DMS 273 (cell line): ENCODE measurements at regions not wholly inside any gene's neighbourhood (a gene's known extent, or its start where the extent isn't known, plus 50 kb on each side); places are given as distances from the start of the nearest gene placed in this dataset.
A peak's percentile ranks its signal among the peaks of the same experiment; 100 is the strongest.
"Not testable (repeated sequence)": the region's sequence is repeated elsewhere in the genome, so short reads cannot be mapped to it uniquely, and the experiment has no call there.

Source experiments
- DNase-seq: peaks from one replicate; lab custom pipeline; 2025; ENCODE audit not compliant: unreplicated experiment; lab: John Stamatoyannopoulos, UW

DNA sequence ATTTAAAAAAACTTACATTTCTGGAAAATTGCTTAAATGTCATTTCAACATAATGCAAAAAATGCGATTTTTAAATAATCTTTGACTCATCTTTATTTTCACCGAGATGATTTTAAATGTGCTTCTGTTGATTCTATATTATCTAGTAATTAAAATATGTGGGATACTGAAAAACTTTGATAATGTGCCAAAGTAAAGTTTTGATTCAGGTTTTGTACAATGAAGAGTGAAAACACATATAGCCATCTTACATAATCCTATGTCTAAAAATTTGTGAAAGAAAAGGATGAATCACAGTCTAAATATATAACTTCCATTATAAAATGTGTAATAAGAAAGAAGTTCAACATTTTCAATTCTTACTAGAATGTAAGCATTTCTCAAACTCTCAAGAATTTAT, 204.3 kb upstream of the ZC3H15 start:
- no peak for DNase-seq

DNA sequence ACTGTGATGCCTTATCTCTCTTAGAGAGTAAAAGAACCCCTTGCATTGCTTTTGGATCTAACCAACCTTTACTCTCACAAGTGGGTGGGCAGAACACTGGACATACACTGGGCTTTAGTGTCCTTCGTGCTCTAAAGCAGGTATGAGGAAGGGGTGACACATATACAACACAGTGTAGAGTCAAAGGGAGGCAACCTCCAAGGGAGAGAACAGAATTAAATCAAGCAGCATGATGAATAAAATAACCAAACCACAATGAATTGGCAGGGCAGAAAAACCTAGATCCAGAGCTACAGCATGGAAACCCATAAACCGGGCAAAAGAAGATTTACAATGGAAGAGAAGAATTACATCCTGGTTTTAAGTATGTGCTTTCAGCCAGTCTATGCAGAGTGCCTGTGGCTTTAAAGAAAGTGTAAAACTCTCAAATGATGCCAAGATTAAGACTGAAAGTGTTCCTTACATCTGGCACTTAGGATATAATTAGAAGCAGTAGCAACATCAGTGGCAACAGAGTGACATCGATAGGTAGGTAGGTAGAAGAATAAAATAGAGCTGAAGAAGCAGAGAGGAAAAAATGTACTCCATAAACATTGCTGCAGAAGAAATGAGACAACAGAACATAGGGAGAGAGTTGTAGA, 191.7 kb upstream of the ZC3H15 start:
- DNase-seq, result no peak

DNA sequence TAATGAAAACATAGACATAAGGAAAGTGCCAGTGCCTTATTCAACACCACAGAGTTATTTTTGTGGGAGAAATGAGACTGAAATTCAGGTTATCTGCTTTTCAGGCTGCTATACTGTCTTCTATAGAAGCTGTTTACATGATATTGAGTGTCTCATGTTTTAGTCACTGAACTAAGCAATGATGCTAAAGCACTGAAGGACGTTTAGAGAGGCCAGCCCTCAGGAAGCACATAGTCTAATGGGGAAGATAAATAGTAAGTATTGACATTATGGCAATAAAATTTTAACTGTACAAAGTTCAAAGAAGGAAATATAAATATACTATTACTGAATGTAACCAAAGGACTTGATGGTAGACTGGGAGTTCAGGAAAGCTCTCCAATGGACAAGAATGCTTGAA, 186.4 kb upstream of the ZC3H15 start:
- DNase-seq, result no peak

DNA sequence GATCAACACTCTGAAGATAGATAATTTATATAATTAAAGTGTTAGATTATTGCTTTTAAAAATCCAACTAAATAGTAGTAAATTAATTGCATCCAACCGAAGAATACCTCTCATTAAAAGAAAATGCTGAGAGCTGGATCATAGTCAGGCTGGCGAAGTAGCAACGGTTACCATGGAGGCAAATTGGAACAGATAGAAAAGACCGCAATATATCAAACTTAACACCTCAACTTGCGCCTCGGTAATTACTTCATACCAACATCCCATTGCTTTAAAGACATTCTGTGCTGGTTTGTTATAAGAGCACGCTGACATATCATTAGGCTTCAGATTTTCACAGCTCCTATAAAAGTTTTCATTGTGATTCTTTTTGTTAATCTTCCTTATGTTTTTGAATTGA, 183.8 kb upstream of the ZC3H15 start:
- no peak for DNase-seq

DNA sequence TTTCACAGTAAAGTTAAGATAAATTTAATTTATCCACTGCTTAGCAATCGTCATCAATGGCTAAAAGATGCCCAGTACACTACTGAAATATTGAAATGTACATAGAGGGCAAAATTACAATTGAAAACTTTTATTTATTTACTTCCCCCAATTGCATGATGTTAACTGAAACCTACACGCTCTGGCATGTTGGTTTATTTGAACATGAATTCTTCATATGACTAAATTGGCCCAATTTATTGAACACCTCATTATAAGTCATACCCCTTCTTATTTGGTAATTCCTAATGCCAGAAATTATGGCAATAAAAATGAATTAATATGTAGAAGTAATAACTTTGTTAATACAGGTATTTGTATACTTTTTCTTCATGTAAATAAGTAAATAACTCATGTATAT, 183.0 kb upstream of the ZC3H15 start:
- no peak for DNase-seq

DNA sequence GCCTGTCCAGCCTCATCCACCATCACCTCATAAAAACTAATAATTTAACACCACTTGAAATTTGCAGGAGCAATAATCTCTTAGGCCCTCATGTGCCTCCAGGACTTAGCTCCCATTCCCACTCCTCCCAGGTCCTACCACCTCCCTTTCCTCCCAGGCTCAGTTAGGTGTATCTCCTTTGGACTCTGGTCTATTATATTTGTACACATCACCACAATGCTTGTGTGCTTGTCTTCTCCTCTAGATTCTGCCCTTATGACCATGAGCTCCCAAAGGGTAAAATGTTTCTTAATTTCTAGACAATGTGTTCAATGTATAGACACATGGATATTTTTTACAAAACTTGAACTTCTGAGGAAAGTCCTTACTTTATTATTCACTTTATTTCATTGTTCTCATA, 182.0 kb upstream of the ZC3H15 start:
- DNase-seq, result no peak

DNA sequence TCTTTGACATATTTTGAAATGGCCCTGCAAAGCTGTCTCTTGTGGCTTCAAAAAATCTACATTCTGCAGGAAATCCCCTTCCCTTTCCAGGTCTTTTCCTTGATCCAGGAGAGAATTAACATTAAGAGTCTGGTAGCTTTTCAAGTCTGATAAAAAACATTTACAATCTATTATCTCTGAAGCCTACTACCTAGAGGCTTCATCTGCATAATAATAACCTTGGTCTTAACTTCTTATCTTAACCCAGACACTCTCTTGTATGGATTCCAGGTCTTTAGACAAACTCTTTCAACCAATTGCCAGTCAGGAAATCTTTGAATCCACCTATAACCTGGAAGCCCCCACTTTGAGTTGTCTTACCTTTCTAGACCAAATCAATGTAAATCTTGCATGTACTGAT, 179.3 kb upstream of the ZC3H15 start:
- DNase-seq, result no peak

DNA sequence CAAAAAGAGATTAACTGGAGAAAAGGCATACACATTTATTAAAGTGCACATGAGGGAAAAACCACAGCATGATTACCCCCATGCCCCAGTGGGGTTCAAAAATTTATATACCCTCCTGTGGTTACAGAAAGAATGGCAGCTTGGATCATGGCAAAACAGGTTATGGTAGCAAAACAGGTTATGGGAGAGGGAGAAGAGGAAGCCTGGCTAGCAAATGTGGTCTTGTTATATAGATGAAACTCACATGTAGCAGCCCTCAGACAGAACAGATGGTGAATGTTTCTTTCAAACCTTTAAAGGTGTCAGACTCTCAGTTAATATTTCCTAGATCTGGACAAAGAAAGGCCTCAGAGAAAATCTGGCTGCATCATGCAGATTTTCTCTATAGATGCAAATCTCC, 178.2 kb upstream of the ZC3H15 start:
- peak; percentile 21 for DNase-seq

DNA sequence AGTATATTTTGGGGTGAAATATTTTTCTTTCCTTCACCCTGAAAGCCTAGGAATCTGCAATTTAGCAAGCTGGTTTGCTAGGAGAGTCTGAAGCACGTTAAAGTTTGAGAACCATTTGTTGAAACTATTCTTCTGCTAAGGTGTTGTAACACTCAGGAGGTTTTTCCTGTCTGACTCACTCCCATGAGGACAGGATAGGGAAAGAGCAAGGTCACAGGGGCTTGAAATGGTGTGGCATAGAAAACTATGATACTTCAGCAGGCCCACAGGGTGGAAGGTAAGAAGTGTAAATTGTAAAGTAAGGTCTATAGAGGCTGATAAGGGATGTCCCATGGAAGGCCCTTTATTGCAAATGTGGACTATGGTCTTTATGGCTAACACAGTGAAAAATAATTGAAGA, 177.7 kb upstream of the ZC3H15 start:
- DNase-seq, result no peak

DNA sequence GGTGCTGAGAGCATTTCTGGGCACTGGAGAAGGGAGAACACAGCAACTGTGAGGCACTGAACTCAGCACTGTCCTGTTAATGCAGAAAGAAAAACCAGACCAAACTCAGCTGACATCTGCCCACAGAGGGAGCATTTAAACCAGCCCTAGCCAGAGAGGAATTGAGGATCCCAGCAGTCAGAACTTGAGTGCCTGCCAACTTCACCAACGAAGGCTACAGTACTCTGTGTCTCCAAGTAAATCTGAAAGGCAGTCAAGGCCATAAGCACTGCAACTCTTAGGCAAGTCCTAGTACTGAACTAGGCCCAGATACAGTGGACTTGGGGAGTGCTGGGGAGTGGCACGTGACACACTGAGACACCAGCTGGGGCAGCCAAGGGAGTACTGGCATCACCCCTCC, 176.2 kb upstream of the ZC3H15 start:
- DNase-seq, result peak; percentile 55

DNA sequence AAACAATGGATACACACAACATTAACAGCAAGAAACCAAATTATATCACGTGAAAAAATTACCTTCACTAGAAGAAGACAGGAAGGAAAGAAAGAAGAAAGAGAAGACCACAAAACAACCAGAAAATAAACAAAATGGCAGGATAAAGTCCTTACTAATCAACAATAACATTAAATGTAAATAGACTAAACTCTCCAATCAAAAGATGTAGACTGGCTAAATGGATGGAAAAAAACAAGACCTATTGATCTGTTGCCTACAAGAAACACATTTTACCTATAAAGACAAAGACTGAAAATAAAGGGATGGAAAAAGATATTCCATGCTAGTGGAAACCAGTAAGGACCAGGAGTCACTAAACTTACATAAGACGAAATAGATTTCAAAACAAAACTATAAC, 167.0 kb upstream of the ZC3H15 start:
- DNase-seq, result no peak

DNA sequence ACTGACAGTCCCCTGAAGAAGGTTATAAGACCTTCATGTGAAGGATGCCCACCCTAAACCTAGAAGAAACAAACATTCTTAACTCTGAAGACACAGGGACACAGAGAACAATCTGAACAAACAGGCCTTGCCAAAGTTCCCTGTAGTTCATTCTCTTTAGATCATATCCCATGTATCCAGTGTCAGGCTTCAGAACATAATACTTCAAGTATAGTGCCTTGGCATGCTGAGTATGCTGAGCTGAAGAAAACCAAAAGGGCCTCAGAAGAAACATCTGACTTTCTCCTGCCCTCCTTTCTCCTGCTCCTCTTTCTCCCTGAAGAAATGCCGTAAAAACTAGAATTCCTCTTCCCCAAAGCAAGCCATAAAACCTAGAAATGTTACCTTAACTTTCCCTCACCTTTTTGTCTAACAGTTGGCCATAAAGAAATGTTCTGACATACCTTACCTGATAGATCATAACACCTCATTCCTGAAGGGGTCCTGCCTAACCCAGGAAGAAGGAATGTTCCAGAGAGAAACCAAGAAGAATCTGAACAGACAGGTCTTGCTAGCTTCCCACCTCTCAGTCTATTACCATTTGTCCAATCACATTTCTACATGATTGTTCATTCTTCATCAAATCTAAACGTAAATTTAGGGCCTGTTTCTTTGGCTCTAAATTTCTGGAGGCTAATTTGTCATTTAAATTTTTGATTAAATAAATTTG, 160.1 kb upstream of the ZC3H15 start:
- no peak for DNase-seq

DNA sequence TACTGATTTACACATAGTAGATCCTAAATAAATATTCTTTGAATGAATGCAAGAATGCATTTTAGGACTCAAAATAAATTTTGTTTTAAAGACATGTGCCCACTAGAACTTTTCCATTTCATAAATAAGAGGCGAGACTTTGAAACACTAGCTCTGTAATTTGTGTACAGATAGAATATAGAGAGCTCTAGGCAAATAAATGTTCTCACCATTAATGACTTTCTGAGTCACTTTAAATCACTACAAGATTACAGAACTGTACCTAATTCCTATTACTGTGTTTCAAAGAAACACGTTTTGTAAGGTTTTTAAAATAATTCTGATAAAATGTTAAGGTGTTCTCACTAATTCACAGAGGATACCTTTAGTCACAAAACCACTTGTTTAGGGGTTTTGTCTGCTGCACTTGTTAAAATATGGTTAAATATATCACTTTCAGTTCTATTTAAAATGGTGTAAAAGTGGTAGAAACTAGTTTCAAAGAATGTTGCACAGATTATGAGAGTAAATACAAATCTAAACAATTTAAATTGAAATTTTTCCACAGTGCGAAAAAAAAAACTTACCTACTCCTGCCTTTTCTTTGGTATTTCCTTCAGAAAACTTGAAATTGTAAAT, 158.7 kb upstream of the ZC3H15 start:
- no peak for DNase-seq

DNA sequence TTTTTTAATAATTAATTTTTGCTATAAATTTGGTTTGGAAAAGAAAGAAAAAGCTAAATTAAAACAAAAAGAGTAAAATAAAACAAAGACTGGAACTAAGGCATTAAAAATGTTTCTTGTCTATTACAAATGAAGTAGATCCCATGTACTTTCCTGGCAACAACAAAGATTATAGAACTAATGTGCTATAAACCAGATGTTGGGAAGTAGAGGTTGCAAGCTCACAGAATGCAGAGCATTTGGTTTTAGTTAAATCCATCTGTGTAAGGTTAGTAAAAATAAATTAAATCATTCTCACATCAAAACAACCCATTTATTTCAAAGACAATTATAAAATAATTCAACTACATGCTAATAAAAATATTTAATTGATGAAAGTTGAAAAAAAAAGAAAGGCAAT, 157.2 kb upstream of the ZC3H15 start:
- no peak for DNase-seq

DNA sequence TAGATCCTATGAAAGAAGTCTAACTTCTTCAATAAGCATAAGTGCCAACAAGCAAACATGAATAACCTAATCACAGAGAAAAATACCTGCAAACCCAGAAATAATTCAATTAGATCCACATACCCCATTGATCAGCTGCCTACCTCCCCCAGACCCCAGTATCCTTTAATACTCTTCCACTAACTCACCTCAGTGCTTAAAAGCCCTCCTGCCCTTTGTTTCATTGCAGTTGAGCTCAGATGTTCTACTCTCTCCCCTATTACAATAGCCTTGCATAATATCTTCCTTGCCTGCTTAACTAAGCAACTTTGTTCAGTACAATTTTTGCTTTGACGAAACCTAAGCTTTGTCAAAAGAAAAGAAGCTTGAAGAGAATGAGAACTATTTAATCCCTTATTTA, 156.0 kb upstream of the ZC3H15 start:
- DNase-seq, result no peak

DNA sequence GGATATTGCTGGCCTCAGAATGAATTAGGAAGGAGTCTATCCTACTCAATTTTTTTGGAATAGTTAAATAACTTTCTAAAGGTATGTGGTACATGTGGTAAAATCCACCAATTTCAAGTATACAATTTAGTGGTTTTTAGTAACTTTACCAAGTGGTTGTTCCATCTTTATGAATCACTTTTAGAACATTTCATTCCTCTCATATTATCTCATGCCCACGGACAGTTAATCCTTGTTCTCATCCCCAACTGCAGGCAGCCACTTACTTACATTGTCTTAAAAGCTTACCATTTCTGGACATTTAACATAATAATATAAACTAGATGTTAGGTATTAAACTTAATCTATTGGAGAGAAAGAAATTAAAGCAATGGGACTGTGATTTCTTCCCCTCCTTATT, 146.3 kb upstream of the ZC3H15 start:
- no peak for DNase-seq

DNA sequence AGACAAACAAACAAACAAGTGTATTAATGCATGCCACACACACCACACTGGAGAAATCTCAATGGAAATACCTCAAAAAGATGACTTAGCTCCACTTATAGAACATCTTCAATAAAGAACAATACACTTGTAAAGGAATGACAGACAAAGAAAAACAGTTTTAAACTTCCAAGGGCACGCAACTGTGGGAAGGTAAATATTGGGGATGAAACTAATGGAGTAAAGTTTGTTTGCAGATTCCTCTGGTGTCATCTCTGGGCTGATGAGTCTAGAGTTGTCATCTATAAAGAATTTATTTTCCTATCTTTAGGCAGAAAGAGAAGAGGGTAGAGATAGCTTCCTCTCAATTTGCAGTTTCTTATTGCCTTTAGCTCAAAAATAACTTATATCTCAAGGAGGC, 144.0 kb upstream of the ZC3H15 start:
- DNase-seq, result no peak

DNA sequence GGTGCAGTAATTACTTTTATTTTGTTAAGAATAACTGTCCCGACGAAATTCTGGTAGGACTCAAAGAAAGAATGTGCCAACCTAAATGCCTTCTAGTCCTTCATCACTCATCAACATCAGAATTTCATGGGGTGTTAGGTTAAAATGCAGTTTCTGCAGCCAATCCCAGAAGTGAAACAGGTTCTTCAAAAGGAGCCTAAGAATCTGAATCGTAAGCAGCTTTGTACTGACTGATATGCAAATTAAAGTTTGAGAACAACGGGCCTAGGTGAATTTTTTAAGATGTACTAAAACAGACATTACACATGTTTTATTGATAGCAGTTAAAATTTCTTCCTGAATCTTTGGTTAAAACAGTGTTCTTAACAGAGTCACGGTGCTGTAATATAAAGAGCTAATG, 140.3 kb upstream of the ZC3H15 start:
- no peak for DNase-seq

DNA sequence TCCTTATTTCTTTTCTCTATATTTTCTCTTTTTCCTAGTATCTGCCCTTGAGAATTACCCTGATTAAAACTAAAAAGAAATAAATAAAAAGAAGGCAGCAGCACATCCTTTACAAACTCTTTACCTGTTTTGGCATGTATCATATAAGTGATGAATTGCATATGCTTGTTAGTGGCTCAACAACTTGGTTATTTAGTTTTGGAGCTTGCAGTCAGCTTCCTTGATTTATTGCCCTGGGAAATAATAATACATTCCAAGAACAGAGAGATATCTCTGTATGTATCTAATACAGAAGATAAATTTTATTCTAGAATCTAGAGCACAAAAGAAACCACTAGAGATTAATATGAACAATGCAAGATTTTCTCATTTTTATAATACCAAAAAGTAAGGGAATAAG, 139.8 kb upstream of the ZC3H15 start:
- DNase-seq, result no peak

DNA sequence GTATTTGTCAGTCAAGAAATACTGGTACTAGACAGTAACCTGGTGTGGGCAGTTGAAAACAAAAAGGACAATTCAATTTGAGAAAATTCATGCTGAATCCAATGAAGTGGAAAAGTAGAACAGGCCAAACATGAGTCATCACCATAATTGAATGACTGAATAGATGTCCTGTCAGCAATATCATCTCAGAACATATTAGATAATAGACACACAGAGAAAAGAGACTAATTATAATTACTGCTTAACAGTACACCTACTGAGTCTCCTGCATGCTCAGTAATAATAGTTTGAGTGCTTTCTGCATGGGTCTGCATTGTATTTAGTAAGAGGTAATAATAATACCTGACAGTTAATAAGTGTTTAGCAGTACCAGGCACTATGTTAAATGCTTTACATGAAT, 138.6 kb upstream of the ZC3H15 start:
- peak; percentile 2 for DNase-seq

DNA sequence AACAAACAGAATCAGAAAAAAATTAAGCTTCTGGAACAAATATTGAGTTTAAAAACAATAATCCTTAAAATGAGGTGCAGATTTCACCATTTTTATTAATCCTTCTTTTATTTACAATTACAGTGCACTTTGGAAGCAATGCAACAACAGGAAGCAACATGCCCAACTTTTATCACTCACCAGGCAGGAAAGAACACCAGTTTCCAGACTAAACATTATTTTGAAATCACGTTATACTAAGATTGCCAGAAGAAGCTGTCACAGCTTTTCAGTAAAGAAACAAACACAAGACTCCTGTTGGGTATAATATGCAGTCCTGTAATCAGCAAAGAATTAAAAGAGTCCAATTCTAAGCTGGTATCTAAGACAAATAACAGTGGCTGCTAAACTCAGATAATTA, 137.9 kb upstream of the ZC3H15 start:
- no peak for DNase-seq

DNA sequence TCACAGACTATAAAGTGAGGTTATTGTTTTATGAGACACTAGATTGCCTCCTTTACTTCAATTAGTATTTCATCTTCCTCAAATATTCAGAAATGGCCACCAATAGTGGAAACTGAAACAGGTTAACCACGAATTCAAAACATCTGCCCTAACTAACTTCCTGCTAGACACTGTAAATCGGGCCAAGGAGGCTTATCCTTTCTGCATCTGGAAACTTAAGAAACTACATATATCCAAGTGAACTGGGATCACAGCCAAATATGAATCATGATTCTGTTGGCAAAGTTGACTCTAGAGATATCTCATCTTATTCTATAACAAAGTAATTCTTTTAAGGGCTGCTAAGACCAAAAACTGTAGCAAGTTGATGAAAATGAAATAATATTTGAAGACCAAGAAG, 136.6 kb upstream of the ZC3H15 start:
- no peak for DNase-seq

DNA sequence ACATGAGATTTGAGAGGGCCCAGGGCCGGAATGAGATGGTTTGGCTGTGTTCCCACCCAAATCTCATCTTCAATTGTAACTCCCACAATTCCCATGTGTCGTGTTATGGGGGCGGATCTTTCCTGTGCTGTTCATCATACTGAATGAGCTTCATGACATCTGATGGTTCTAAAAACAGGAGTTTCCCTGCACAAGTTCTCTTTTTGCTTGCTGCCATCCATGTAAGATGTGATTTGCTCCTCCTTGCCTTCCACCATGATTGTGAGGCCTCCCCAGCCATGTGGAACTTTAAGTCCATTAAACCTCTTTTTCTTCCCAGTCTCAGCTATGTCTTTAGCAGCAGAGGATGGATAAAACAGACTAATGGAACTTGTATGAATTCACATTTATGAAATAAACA, 131.9 kb upstream of the ZC3H15 start:
- not testable (repeated sequence) for DNase-seq
